ENCODE measurements at regions not wholly inside any gene's neighbourhood (a gene's known extent, or its start where the extent isn't known, plus 50 kb on each side); places are given as distances from the start of the nearest gene placed in this dataset.

GRCh38 chr5:163369776-163370385 lies 67.5 kb upstream of the CCNG1 start:
- Histone ChIP-seq H3F3A (replicated peaks; ENCODE audit: low read depth) (no peaks in the 10 kb centered on the region), H3K27ac (ENCODE audit: low read depth) (no peak overlapping the region), H4K20me1 (replicated peaks; ENCODE audit: insufficient read depth) (no peaks in the 10 kb centered on the region), H3K4me2 (no peak overlapping the region), H3K4me1 (ENCODE audit: insufficient read depth) (no peaks in the 10 kb centered on the region), H3K36me3 (ENCODE audit: insufficient read depth) (no peaks in the 10 kb centered on the region), H3K27me3 (ENCODE audit: insufficient read depth) (no peaks in the 10 kb centered on the region), H3K79me2 (replicated peaks; ENCODE audit: insufficient read depth) (no peaks in the 10 kb centered on the region), H3K4me3 (no peak overlapping the region), H3K9me2 (ENCODE audit: insufficient read depth) (peaks cover 5% of the 10 kb centered on the region; the same call in 1 of the 2 replicates), H2AFZ (no peak overlapping the region)
- Mint-ChIP-seq H3K4me3 (no peak overlapping the region), H3K36me3 (ENCODE audit: low read depth) (peaks cover 17% of the 10 kb centered on the region), H3K27ac (no peak overlapping the region), H3K9me3 (peaks cover 15% of the 10 kb centered on the region), H3K27me3 (ENCODE audit: insufficient read depth, low read depth, poor library complexity) (peaks cover 2% of the 10 kb centered on the region), H3K4me1 (peaks cover 8% of the 10 kb centered on the region; the same call in 2 of the 3 replicates)
- DNase-seq (ENCODE audit: low spot score), result no peak
- TF ChIP-seq JUNB (IDR thresholded peaks at IDR 0.05; ENCODE audit: unreplicated experiment), result no peak
- TF ChIP-seq CTCF (conservative IDR thresholded peaks at IDR 0.05; ENCODE audit: low read depth in 2 of 2), result no peak
- no peak for TF ChIP-seq ZNF462 (CRISPR knock-in tag; IDR thresholded peaks at IDR 0.05)
- TF ChIP-seq ZNF331 (CRISPR knock-in tag; IDR thresholded peaks at IDR 0.05; ENCODE audit: low read depth), result no peak
- no peak for TF ChIP-seq STAT1 (IDR thresholded peaks at IDR 0.05; ENCODE audit: unreplicated experiment)
- TF ChIP-seq REST (IDR thresholded peaks at IDR 0.05; ENCODE audit: unreplicated experiment), result no peak
- TF ChIP-seq EZH2phosphoT487 (IDR thresholded peaks at IDR 0.05; ENCODE audit: unreplicated experiment), result no peak
- TF ChIP-seq ZNF114 (CRISPR knock-in tag; IDR thresholded peaks at IDR 0.05), result no peak
- no peak for TF ChIP-seq ETS1 (IDR thresholded peaks at IDR 0.05)
- no peak for TF ChIP-seq POLR2AphosphoS5 (IDR thresholded peaks at IDR 0.05; ENCODE audit: low read depth)
- no peak for TF ChIP-seq EZH2 (IDR thresholded peaks at IDR 0.05; ENCODE audit: low read depth, unreplicated experiment)
- no peak for TF ChIP-seq CREB1 (CRISPR knock-in tag; IDR thresholded peaks at IDR 0.05; ENCODE audit: low read depth)
- TF ChIP-seq NANOG (IDR thresholded peaks at IDR 0.05; ENCODE audit: borderline replicate concordance), result no peak
- ATAC-seq, result no peak

All from GM23338 (cell line).